ENCODE measurements at regions not wholly inside any gene's neighbourhood (a gene's known extent, or its start where the extent isn't known, plus 50 kb on each side); places are given as distances from the start of the nearest gene placed in this dataset.
"Not testable (repeated sequence)": the region's sequence is repeated elsewhere in the genome, so short reads cannot be mapped to it uniquely, and the experiment has no call there.

DNA sequence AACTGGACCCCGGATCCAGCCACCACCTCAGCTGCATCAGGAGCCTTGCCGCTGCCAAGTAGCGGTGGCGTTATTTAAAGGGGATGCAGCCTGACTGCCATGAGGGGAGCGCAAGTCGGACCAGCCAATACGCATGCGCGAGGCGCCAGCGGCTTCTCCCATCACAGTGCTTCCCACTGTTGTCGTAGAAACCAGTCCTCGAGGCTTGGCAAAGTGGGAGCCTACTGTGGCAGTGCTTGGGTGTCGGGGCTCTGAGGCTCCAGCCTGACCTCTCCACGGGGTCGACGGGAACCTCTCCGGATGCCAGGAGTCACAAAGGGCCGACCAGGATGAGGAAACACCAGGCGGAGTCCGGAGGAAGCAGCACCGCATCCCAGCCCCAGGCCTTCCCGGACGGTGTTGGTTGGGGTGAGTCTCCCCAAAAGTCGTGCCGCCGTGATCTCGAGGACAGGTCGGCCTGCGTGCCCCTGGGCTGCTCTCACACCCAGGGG is 369.6 kb downstream of the ZNF716 start:
- TF ChIP-seq ZFX (IDR thresholded peaks at IDR 0.05; ENCODE audit: borderline replicate concordance): no peak
- TF ChIP-seq, protein P1, sequence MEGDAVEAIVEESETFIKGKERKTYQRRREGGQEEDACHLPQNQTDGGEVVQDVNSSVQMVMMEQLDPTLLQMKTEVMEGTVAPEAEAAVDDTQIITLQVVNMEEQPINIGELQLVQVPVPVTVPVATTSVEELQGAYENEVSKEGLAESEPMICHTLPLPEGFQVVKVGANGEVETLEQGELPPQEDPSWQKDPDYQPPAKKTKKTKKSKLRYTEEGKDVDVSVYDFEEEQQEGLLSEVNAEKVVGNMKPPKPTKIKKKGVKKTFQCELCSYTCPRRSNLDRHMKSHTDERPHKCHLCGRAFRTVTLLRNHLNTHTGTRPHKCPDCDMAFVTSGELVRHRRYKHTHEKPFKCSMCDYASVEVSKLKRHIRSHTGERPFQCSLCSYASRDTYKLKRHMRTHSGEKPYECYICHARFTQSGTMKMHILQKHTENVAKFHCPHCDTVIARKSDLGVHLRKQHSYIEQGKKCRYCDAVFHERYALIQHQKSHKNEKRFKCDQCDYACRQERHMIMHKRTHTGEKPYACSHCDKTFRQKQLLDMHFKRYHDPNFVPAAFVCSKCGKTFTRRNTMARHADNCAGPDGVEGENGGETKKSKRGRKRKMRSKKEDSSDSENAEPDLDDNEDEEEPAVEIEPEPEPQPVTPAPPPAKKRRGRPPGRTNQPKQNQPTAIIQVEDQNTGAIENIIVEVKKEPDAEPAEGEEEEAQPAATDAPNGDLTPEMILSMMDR (IDR thresholded peaks at IDR 0.05): no peak
- H3K27ac ChIP-seq: no peak overlapping the region

- TF ChIP-seq ZFX (IDR thresholded peaks at IDR 0.05; ENCODE audit: borderline replicate concordance): no peak
- TF ChIP-seq, protein P1 (IDR thresholded peaks at IDR 0.05): no peak
- H3K27ac ChIP-seq: no peak overlapping the region
Observed at GRCh38 chr7:57820477-57820876, 370.5 kb downstream of the ZNF716 start.

DNA sequence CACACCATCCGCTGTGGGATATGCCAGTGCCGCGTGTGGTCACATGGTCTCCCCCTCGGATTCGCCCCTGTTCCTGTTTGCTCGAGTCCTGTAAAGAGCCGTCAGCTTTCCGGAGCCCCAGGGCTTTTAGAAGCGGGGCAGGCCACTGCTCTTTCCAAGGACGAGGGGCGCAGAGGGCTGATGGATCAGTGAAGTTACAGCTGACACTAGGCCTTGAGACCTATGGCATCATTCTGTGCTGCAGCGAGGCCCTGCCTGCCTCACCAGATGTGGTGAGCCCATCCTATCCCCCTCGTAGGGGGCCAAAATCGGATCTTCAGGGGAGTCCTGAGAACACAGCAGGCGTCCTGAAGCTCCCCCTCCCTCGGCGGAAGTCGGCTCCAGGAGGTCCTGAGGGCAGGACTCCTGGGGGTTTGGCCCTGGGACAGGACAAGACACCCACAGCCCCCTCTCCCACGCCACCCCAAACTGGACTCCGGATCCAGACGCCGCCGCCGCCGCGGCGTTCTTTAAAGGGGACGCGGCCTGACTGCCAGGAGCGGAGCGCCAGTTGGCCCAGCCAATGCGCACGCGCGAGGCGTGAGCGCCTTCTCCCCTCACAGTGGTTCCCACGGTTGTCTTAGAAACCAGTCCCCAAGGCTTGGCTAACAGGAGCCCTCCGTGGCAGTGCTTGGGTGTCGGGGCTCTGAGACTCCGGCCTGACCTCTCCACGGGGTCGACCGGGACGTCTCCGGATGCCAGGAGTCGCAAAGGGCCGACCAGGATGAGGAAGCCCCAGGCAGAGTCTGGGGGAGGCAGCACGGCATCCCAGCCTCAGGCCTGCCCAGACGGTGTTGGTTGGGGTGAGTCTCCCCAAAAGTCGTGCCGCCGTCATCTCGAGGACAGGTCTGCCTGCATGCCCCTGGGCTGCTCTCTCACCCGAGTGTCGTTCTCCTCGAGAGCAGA is 371.7 kb downstream of the ZNF716 start:
- no peak for TF ChIP-seq ZFX (IDR thresholded peaks at IDR 0.05; ENCODE audit: borderline replicate concordance)
- TF ChIP-seq, protein P1 (IDR thresholded peaks at IDR 0.05): no peak
- H3K27ac ChIP-seq: no peak overlapping the region

DNA sequence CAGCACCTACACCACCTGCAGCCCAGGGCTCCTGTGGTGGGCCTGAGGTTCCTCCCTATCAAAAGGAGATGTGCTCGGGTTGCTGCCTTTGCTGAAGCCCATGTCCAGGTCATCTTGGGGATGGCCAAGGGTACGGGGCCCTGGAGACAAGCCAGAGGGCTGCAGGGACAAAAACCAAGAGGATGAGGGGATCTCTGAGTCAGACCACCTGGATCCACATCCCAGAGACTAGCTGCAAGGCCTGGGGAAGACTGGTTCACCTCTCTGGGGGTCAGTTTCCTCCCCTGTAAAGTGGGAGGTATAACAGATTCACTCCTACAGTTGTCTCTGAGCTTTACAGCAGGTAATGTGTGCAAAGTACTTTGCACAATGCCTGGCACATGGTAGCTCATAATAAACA is 376.6 kb downstream of the ZNF716 start:
- H3K27ac ChIP-seq: not testable (repeated sequence)

GRCh38 chr7:57835161-57835560 is 385.2 kb downstream of the ZNF716 start:
- H3K27ac ChIP-seq: not testable (repeated sequence)

GRCh38 chr7:57839152-57839551 is 389.2 kb downstream of the ZNF716 start:
- not testable (repeated sequence) for H3K27ac ChIP-seq

GRCh38 chr7:57867884-57868701 is 418.1 kb downstream of the ZNF716 start:
- TF ChIP-seq, protein P1 (IDR thresholded peaks at IDR 0.05): peak; percentile 57
- TF ChIP-seq ZFX (IDR thresholded peaks at IDR 0.05; ENCODE audit: borderline replicate concordance): no peak
- H3K27ac ChIP-seq: peak overlapping the region; percentile 73

DNA sequence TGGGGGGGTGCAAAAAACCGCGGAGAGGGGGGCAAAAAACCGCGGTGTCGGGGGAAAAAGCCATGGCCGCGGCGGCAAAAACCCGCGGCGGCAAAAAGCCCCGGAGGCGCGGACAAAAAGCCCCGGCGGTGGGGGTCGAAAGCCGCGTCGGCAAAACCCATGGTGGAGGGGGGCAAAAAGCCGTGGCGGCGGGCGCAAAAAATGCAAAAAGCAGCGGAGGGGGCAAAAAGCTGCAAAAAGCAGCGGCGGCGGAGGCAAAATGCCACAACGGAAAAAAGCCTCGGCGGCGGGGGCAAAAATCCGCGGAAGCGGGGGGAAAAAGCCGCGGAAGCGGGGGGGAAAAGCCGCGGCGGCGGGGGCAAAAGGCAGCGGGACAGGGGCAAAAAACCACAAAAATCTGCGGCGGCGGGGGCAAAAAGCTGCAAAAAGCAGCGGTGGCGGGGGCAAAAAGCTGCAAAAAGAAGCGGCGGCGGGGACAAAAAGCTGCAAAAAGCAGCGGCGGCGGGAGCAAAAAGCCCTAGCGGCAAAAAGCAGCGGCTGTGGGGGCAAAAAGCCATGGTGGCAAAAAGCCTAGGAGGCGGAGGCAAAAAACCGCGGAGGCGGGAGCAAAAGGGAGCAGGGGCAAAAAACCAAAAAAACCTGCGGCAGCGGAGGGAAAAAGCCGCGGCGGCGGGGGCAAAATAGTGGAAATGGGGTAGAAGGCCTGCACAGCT is 418.9 kb downstream of the ZNF716 start:
- H3K27ac ChIP-seq: peak overlapping the region; percentile 73
- TF ChIP-seq ZFX (IDR thresholded peaks at IDR 0.05; ENCODE audit: borderline replicate concordance): no peak
- TF ChIP-seq, protein P1 (IDR thresholded peaks at IDR 0.05): peak; percentile 31; the same call in 1 of the 2 replicates
